ENCODE measurements at regions not wholly inside any gene's neighbourhood (a gene's known extent, or its start where the extent isn't known, plus 50 kb on each side); places are given as distances from the start of the nearest gene placed in this dataset.
A peak's percentile ranks its signal among the peaks of the same experiment; 100 is the strongest.

DNA sequence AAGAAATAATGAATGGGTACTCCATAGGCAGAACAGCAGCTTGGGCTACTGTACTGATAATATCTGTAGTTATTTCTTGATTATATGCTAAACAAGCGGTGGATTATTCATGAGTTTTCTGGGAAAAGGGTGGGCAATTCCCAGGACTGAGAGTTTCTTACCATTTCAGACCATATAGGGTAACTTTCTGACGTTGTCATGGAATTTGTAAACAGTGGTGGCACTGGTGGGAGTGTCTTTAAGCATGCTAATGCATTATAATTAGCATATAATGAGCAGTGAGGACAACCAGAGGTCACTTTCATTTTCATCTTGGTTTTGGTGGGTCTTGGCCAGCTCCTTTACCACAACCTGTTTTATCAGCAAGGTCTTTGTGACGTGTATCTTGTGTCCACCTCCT is 399.7 kb downstream of the CDC14C start:
- H3K4me2 ChIP-seq (ENCODE audit: low read length): no peak overlapping the region

DNA sequence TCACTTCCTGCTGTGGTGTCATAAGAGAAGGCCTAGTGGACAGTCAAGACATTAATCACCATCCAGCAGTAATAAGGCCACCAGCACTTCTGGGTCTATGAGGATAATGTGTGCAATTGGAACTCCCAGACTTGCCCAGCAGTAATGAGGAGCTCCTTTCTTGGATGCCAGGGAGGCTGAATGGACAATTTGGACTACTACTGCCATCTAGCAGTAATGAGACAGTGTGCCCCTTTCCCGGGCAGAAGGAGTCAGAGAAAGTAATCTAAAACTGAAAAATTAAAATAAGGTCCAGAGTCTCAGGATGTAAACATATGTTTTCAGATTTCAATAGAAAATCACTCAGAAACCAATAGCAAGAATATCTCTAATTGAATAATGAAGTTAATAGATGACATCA is 400.4 kb downstream of the CDC14C start:
- Mint-ChIP-seq H3K27me3 (ENCODE audit: low read depth, unreplicated experiment) (no peaks in the 10 kb centered on the region), H3K27ac (ENCODE audit: unreplicated experiment) (no peak overlapping the region), H3K9me3 (ENCODE audit: unreplicated experiment) (no peaks in the 10 kb centered on the region), H3K4me3 (ENCODE audit: unreplicated experiment) (no peak overlapping the region), H3K36me3 (ENCODE audit: low read depth, unreplicated experiment) (no peaks in the 10 kb centered on the region), H3K4me1 (ENCODE audit: low read depth, unreplicated experiment) (no peaks in the 10 kb centered on the region)
- DNase-seq (ENCODE audit: low read depth): peak; percentile 3
- H3K36me3 ChIP-seq (ENCODE audit: insufficient read depth, low read length): no peaks in the 10 kb centered on the region
- no peaks in the 10 kb centered on the region for H3K27me3 ChIP-seq (ENCODE audit: insufficient read depth, low read length)
- H3K27ac ChIP-seq (ENCODE audit: low read depth, low read length): no peak overlapping the region
- no peaks in the 10 kb centered on the region for H3K79me2 ChIP-seq (ENCODE audit: insufficient read depth, low read length)
- H3K9me3 ChIP-seq (ENCODE audit: insufficient read depth, low read depth, low read length): no peaks in the 10 kb centered on the region
- no peak for FAIRE-seq
- H2AFZ ChIP-seq (ENCODE audit: low read depth, low read length): no peak overlapping the region
- no peak overlapping the region for H3K4me3 ChIP-seq (ENCODE audit: insufficient read depth, low read depth, low read length)
- H4K20me1 ChIP-seq (ENCODE audit: insufficient read depth, low read length): no peaks in the 10 kb centered on the region
- no peak overlapping the region for H3K9ac ChIP-seq (ENCODE audit: low read length)
- TF ChIP-seq, protein P1, sequence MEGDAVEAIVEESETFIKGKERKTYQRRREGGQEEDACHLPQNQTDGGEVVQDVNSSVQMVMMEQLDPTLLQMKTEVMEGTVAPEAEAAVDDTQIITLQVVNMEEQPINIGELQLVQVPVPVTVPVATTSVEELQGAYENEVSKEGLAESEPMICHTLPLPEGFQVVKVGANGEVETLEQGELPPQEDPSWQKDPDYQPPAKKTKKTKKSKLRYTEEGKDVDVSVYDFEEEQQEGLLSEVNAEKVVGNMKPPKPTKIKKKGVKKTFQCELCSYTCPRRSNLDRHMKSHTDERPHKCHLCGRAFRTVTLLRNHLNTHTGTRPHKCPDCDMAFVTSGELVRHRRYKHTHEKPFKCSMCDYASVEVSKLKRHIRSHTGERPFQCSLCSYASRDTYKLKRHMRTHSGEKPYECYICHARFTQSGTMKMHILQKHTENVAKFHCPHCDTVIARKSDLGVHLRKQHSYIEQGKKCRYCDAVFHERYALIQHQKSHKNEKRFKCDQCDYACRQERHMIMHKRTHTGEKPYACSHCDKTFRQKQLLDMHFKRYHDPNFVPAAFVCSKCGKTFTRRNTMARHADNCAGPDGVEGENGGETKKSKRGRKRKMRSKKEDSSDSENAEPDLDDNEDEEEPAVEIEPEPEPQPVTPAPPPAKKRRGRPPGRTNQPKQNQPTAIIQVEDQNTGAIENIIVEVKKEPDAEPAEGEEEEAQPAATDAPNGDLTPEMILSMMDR (IDR thresholded peaks at IDR 0.05; ENCODE audit: insufficient read depth, low read depth, low read length): no peak
- H3K4me1 ChIP-seq (ENCODE audit: insufficient read depth, low read length): no peaks in the 10 kb centered on the region
- H3K4me2 ChIP-seq (ENCODE audit: low read length): no peak overlapping the region

More for the DNA sequence above, 399.7 kb downstream of the CDC14C start:
- H3K4me3 ChIP-seq (ENCODE audit: insufficient read depth, low read depth, low read length): no peak overlapping the region
- Mint-ChIP-seq H3K4me1 (ENCODE audit: low read depth, unreplicated experiment) (no peaks in the 10 kb centered on the region), H3K27me3 (ENCODE audit: low read depth, unreplicated experiment) (no peaks in the 10 kb centered on the region), H3K27ac (ENCODE audit: unreplicated experiment) (no peak overlapping the region), H3K9me3 (ENCODE audit: unreplicated experiment) (no peaks in the 10 kb centered on the region), H3K4me3 (ENCODE audit: unreplicated experiment) (no peak overlapping the region), H3K36me3 (ENCODE audit: low read depth, unreplicated experiment) (no peaks in the 10 kb centered on the region)
- no peaks in the 10 kb centered on the region for H3K4me1 ChIP-seq (ENCODE audit: insufficient read depth, low read length)
- H3K27ac ChIP-seq (ENCODE audit: low read depth, low read length): no peak overlapping the region
- H3K9me3 ChIP-seq (ENCODE audit: insufficient read depth, low read depth, low read length): no peaks in the 10 kb centered on the region
- DNase-seq (ENCODE audit: low read depth) (peak; percentile 2), FAIRE-seq (no peak)
- H2AFZ ChIP-seq (ENCODE audit: low read depth, low read length): no peak overlapping the region
- H3K79me2 ChIP-seq (ENCODE audit: insufficient read depth, low read length): no peaks in the 10 kb centered on the region
- no peaks in the 10 kb centered on the region for H3K36me3 ChIP-seq (ENCODE audit: insufficient read depth, low read length)
- H3K9ac ChIP-seq (ENCODE audit: low read length): no peak overlapping the region
- TF ChIP-seq EZH2 (IDR thresholded peaks at IDR 0.05; ENCODE audit: insufficient read depth, low read length): no peak
- TF ChIP-seq, protein P1 (IDR thresholded peaks at IDR 0.05; ENCODE audit: insufficient read depth, low read depth, low read length): no peak
- H3K27me3 ChIP-seq (ENCODE audit: insufficient read depth, low read length): no peaks in the 10 kb centered on the region
- no peaks in the 10 kb centered on the region for H4K20me1 ChIP-seq (ENCODE audit: insufficient read depth, low read length)

- H3K36me3 ChIP-seq (ENCODE audit: insufficient read depth, low read length): no peaks in the 10 kb centered on the region
- TF ChIP-seq, protein P1 (IDR thresholded peaks at IDR 0.05; ENCODE audit: insufficient read depth, low read depth, low read length): no peak
- no peak for TF ChIP-seq EZH2 (IDR thresholded peaks at IDR 0.05; ENCODE audit: insufficient read depth, low read length)
- DNase-seq (ENCODE audit: low read depth) (no peak), FAIRE-seq (no peak)
- H3K9me3 Mint-ChIP-seq (ENCODE audit: unreplicated experiment): no peaks in the 10 kb centered on the region
- no peaks in the 10 kb centered on the region for H4K20me1 ChIP-seq (ENCODE audit: insufficient read depth, low read length)
- no peak overlapping the region for H3K4me3 Mint-ChIP-seq (ENCODE audit: unreplicated experiment)
- no peak overlapping the region for H3K4me2 ChIP-seq (ENCODE audit: low read length)
- no peak overlapping the region for H3K9ac ChIP-seq (ENCODE audit: low read length)
- no peaks in the 10 kb centered on the region for H3K4me1 ChIP-seq (ENCODE audit: insufficient read depth, low read length)
- no peaks in the 10 kb centered on the region for H3K36me3 Mint-ChIP-seq (ENCODE audit: low read depth, unreplicated experiment)
- no peaks in the 10 kb centered on the region for H3K9me3 ChIP-seq (ENCODE audit: insufficient read depth, low read depth, low read length)
- no peak overlapping the region for H3K4me3 ChIP-seq (ENCODE audit: insufficient read depth, low read depth, low read length)
- no peak overlapping the region for H3K27ac ChIP-seq (ENCODE audit: low read depth, low read length)
- no peak overlapping the region for H2AFZ ChIP-seq (ENCODE audit: low read depth, low read length)
- H3K27me3 Mint-ChIP-seq (ENCODE audit: low read depth, unreplicated experiment): no peaks in the 10 kb centered on the region
- H3K79me2 ChIP-seq (ENCODE audit: insufficient read depth, low read length): no peaks in the 10 kb centered on the region
- no peaks in the 10 kb centered on the region for H3K4me1 Mint-ChIP-seq (ENCODE audit: low read depth, unreplicated experiment)
- no peaks in the 10 kb centered on the region for H3K27me3 ChIP-seq (ENCODE audit: insufficient read depth, low read length)
- H3K27ac Mint-ChIP-seq (ENCODE audit: unreplicated experiment): no peak overlapping the region
Observed at GRCh38 chr7:49325571-49325970, 401.2 kb downstream of the CDC14C start.

Data from astrocyte (in vitro differentiated cells and primary cell).